OCI-LY3 (cell line): ENCODE measurements at regions not wholly inside any gene's neighbourhood (a gene's known extent, or its start where the extent isn't known, plus 50 kb on each side); places are given as distances from the start of the nearest gene placed in this dataset.

ENCODE experiments used
- H2AFZ ChIP-seq: fragments of 200-600, 300-600 bp; shearing (Covaris generic); 2 replicates; pipeline ENCODE4 v1.6.0; 2014; ENCODE audit warnings: antibody characterized with exemption, low read depth, low read length
- H3K27ac ChIP-seq: fragments of 200-600, 300-600 bp; sonication (generic); 2 replicates; pipeline ENCODE4 v1.5.1; 2014; ENCODE audit warnings: mild to moderate bottlenecking, low read length, moderate library complexity, mixed read lengths
- H3K27me3 ChIP-seq: fragments of 200-600, 300-600 bp; sonication (generic); 2 replicates; pipeline ENCODE4 v1.6.1; 2014; ENCODE audit warnings: low read depth, low read length, mixed read lengths
- H3K36me3 ChIP-seq: fragments of 200-600, 300-600 bp; sonication (generic); replicated peaks from 2 replicates; pipeline ENCODE3; 2014; ENCODE audit warnings: low read depth, low read length, mixed read lengths
- H3K4me1 ChIP-seq: fragments of 300-600, 200-600 bp; sonication (generic); 2 replicates; pipeline ENCODE4 v1.6.1; 2014; ENCODE audit warnings: low read length, mixed read lengths
- H3K4me2 ChIP-seq: fragments of 200-600, 300-600 bp; sonication (generic); 2 replicates; pipeline ENCODE4 v1.6.1; 2014; ENCODE audit warnings: low read length, mixed read lengths
- H3K4me3 ChIP-seq: fragments of 300-600, 200-600 bp; sonication (generic); 2 replicates; pipeline ENCODE4 v1.5.1; 2014; ENCODE audit warnings: antibody characterized with exemption, mild to moderate bottlenecking, low read length, moderate library complexity
- H3K79me2 ChIP-seq: fragments of 300-600, 200-600 bp; shearing (Covaris generic); 2 replicates; pipeline ENCODE4 v1.6.1; 2014; ENCODE audit warnings: mild to moderate bottlenecking, low read length, mixed read lengths
- H3K9ac ChIP-seq: fragments of 300-600, 200-600 bp; shearing (Covaris generic); 2 replicates; pipeline ENCODE4 v1.6.0; 2014; ENCODE audit warnings: mild to moderate bottlenecking, low read length, moderate library complexity
- H3K9me3 ChIP-seq: fragments of 200-600, 300-600 bp; shearing (Covaris generic); 2 replicates; pipeline ENCODE4 v1.6.1; 2014; ENCODE audit warnings: low read length, mixed read lengths; ENCODE audit not compliant: insufficient read depth
- H4K20me1 ChIP-seq: fragments of 200-600, 300-600 bp; sonication (generic); 2 replicates; pipeline ENCODE4 v1.6.1; 2016; ENCODE audit warnings: low read length, mixed read lengths; ENCODE audit not compliant: insufficient read depth
- EZH2phosphoT487 ChIP-seq: fragments of 200-600 bp; shearing (Covaris generic); IDR thresholded peaks from 2 replicates; pipeline ENCODE4 v1.6.1; 2018; ENCODE audit warnings: antibody characterized with exemption, mixed run types, low read depth
- TF ChIP-seq, protein P1 (sequence below): fragments of 200-600, 300-600 bp; sonication (generic); IDR thresholded peaks from 2 replicates; pipeline ENCODE4 v1.5.1; 2014; ENCODE audit warnings: antibody characterized with exemption, low read length, low read depth

DNA sequence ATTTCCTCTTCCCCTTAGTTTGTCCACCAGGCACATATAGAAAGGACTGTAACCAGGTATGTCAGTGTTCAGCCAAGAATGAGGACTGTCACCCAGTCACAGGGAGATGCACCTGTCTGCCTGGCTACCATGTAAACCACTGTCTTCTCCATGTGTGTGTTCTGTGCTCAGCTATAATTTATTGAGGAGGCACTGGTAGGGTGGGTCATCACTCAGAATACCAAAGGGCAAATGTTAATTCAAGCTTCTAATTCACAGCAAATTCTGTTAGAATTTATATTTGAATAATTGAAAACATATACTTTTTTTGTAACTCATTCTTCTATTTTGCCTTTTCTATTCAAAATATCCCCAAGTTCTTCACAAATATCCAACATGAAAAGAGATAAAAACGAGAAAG, 780.4 kb downstream of the MECOM start:
- Histone ChIP-seq H4K20me1 (no peaks in the 10 kb centered on the region), H3K4me2 (no peak overlapping the region), H3K79me2 (no peaks in the 10 kb centered on the region), H3K27me3 (no peaks in the 10 kb centered on the region), H3K27ac (no peak overlapping the region), H2AFZ (no peak overlapping the region), H3K9ac (no peak overlapping the region), H3K4me1 (peaks cover 2% of the 10 kb centered on the region), H3K36me3 (no peaks in the 10 kb centered on the region), H3K4me3 (no peak overlapping the region), H3K9me3 (no peaks in the 10 kb centered on the region)
- TF ChIP-seq, protein P1, sequence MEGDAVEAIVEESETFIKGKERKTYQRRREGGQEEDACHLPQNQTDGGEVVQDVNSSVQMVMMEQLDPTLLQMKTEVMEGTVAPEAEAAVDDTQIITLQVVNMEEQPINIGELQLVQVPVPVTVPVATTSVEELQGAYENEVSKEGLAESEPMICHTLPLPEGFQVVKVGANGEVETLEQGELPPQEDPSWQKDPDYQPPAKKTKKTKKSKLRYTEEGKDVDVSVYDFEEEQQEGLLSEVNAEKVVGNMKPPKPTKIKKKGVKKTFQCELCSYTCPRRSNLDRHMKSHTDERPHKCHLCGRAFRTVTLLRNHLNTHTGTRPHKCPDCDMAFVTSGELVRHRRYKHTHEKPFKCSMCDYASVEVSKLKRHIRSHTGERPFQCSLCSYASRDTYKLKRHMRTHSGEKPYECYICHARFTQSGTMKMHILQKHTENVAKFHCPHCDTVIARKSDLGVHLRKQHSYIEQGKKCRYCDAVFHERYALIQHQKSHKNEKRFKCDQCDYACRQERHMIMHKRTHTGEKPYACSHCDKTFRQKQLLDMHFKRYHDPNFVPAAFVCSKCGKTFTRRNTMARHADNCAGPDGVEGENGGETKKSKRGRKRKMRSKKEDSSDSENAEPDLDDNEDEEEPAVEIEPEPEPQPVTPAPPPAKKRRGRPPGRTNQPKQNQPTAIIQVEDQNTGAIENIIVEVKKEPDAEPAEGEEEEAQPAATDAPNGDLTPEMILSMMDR: no peak
- no peak for TF ChIP-seq EZH2phosphoT487

DNA sequence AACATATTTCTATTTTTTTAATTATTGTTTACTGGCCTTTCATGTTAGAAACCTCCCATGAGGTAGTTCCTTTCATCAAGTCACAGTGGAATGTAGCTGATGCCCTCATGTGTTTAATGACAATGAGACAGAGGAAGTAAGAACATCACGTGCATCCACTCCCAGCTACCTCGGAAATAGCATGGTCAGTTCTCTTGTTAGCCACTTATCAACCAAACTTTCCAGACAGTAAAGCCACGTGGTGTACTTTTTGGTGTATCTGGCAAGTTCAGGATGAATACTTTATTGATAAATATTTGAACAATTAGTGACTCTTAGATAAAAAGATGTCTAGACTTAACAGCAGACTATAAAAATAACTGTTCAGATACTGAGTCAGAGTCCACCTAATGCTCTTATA, 781.7 kb downstream of the MECOM start:
- TF ChIP-seq, protein P1: no peak
- TF ChIP-seq EZH2phosphoT487: no peak
- H3K4me2 ChIP-seq: no peak overlapping the region

DNA sequence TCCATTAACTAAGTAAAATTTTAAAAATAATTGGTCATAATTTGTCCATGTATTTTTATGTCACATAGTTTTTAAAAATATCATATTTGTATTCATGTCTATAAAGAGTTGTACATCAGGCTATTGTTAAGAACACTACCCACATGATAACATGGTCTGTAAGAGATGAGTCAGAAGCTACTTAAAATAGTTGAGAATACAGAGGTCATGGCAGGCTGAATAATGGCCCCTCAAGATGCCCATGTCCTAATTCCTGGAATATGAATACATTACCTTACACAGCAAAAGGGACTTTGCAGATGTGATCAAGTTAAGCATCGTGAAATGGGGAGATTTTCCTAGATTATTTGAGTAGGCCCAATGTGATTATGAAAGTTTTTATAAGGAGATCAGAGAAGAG, 782.9 kb upstream of the GOLIM4 start:
- H4K20me1 ChIP-seq: no peaks in the 10 kb centered on the region
- no peak overlapping the region for H3K4me2 ChIP-seq
- no peak overlapping the region for H3K27ac ChIP-seq
- H3K4me1 ChIP-seq: peaks cover 8% of the 10 kb centered on the region
- no peaks in the 10 kb centered on the region for H3K36me3 ChIP-seq
- H3K9ac ChIP-seq: no peak overlapping the region
- no peak overlapping the region for H2AFZ ChIP-seq
- H3K27me3 ChIP-seq: no peaks in the 10 kb centered on the region
- no peaks in the 10 kb centered on the region for H3K9me3 ChIP-seq
- H3K4me3 ChIP-seq: no peak overlapping the region
- no peaks in the 10 kb centered on the region for H3K79me2 ChIP-seq
- TF ChIP-seq, protein P1: no peak
- no peak for TF ChIP-seq EZH2phosphoT487

More for the DNA sequence above, 781.7 kb downstream of the MECOM start:
- Histone ChIP-seq H3K79me2 (no peaks in the 10 kb centered on the region), H3K27me3 (no peaks in the 10 kb centered on the region), H2AFZ (no peak overlapping the region), H3K4me1 (peaks cover 8% of the 10 kb centered on the region), H3K9me3 (no peaks in the 10 kb centered on the region), H3K9ac (no peak overlapping the region), H3K4me3 (no peak overlapping the region), H4K20me1 (no peaks in the 10 kb centered on the region), H3K36me3 (no peaks in the 10 kb centered on the region), H3K27ac (no peak overlapping the region)

DNA sequence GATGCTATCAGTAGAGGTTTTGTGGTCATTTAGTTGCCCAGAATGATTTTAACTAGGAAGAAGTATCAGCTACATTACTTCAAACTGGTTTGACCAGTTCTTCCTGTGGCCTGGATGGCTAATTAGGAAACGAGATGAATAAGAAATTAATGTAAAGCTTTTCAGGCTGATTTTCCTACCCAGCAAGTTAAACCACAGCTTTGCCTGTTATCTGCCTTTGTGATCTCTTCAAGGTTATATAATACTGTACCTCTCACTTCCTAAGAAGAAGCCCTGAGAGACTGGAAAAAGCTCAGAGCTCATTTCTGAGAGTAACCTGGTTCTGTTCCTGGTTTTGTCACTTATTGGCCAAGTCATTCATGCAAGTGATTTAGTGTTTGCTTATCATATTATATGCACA, 782.2 kb upstream of the GOLIM4 start:
- Histone ChIP-seq H3K27ac (no peak overlapping the region), H4K20me1 (no peaks in the 10 kb centered on the region), H3K9me3 (no peaks in the 10 kb centered on the region), H3K4me2 (no peak overlapping the region), H3K9ac (no peak overlapping the region), H3K79me2 (no peaks in the 10 kb centered on the region), H3K27me3 (no peaks in the 10 kb centered on the region), H3K4me1 (peaks cover 8% of the 10 kb centered on the region), H3K36me3 (no peaks in the 10 kb centered on the region), H2AFZ (no peak overlapping the region), H3K4me3 (no peak overlapping the region)
- no peak for TF ChIP-seq EZH2phosphoT487
- TF ChIP-seq, protein P1: no peak
